Lower leg skin (tissue), 4 donors: ENCODE measurements at regions not wholly inside any gene's neighbourhood (a gene's known extent, or its start where the extent isn't known, plus 50 kb on each side); places are given as distances from the start of the nearest gene placed in this dataset.

Source experiments
- DNase-seq, 2 donors: peaks; one replicate each; pipeline ENCODE4 v3.0.0-alpha.2; 2019; ENCODE audit warnings: low spot score in 2 of 2
- H3K4me3 ChIP-seq: fragments of 200-600 bp; sonication (generic); 2 replicates; pipeline ENCODE4 v1.5.1; 2017; ENCODE audit warnings: mild to moderate bottlenecking, low read depth; ENCODE audit not compliant: poor library complexity, severe bottlenecking
- POLR2A ChIP-seq, 2 donors: fragments of 450-650 bp; IDR thresholded peaks; one replicate each; pipeline ENCODE4 v1.6.1; 2016 to 2017; ENCODE audit warnings: antibody characterized with exemption in 2 of 2, mild to moderate bottlenecking in 1 of 2, moderate library complexity in 1 of 2
- WGBS, 2 donors: methylation state at CpG; one replicate each; pipeline ENCODE4 v1.1.5; 2018; 5-methylcytosine and 5-hydroxymethylcytosine counted together
- intact Hi-C: fragments of 100-400 bp; cut with DNase I; formaldehyde crosslinking; loops from one replicate; pipeline ENCODE4 v1.15.0; 2023; ENCODE audit warnings: low total_unique reads
- TF ChIP-seq, protein P1 (sequence below), 3 donors: fragments of 450-650 bp; IDR thresholded peaks; one replicate each; pipeline ENCODE4 v1.5.1; 2016; ENCODE audit warnings: antibody characterized with exemption in 3 of 3, mild to moderate bottlenecking in 3 of 3, moderate library complexity in 2 of 3

DNA sequence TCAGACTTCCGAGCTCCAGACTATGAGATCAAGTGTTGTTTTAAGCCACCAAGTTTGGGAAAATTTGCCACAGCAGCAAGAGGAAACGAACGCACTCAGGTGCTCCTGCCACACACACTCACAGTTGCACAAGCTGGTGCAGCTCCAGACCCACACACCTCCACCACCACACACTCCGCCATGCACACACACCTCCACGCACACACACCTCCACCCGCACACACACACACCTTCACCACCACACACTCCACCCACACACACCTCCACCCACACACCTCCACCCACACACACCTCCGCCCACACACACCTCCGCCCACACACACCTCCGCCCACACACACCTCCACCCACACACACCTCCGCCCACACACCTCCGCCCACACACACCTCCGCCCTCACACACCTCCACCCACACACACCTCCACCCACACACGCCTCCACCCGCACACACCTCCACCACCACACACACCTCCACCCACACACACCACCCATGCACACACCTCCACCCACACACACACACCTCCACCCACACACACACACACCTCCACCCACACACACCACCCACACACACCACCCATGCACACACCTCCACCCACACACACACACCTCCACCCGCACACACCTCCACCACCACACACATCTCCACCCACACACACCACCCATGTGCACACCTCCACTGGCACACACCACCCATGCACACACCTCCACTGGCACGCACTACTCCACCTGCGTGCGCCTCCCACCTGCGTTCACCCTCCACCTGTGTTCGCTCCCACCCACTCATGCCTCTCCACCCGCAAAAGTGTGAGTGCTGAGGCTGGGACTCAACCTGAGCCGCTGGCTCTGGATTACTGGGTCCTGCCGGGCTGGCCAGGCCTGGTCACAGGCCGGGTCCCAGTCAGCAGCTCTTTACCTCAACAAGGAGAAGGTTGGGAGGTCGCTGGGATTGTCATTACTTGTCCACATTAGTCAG is 175.6 kb downstream of the BMP7 start:
- intact Hi-C loops = loop anchor here (5.0 kb wide), 1 partner anchor 256 kb away; no protein-coding TSS in a partner anchor
- TF ChIP-seq POLR2A (IDR thresholded peaks at IDR 0.05) = no peak
- TF ChIP-seq, protein P1, sequence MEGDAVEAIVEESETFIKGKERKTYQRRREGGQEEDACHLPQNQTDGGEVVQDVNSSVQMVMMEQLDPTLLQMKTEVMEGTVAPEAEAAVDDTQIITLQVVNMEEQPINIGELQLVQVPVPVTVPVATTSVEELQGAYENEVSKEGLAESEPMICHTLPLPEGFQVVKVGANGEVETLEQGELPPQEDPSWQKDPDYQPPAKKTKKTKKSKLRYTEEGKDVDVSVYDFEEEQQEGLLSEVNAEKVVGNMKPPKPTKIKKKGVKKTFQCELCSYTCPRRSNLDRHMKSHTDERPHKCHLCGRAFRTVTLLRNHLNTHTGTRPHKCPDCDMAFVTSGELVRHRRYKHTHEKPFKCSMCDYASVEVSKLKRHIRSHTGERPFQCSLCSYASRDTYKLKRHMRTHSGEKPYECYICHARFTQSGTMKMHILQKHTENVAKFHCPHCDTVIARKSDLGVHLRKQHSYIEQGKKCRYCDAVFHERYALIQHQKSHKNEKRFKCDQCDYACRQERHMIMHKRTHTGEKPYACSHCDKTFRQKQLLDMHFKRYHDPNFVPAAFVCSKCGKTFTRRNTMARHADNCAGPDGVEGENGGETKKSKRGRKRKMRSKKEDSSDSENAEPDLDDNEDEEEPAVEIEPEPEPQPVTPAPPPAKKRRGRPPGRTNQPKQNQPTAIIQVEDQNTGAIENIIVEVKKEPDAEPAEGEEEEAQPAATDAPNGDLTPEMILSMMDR (IDR thresholded peaks at IDR 0.05) = no peak
- WGBS, 2 donors = 76 to 78% methylated on average over 25 of the region's 25 CpGs
- H3K4me3 ChIP-seq = no peak overlapping the region
- no peak for DNase-seq

DNA sequence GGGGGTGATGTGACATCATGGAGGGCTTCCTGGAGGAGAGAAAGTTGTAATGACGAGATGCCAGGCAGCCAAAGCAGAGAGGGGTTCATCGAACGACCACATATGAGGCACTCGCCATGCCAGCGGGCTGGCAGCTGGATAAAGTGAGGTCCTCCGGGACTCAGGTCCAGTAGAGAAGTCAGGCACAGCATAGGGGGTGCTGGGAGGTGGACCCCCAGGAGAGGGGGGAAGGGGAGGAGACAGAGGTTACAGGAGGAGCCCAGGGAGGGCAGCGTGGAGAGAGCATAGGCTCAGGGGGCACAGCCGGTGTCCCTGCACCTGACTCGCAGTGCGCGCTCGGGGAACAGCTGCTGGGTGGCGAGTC is 174.7 kb downstream of the BMP7 start:
- intact Hi-C loops = loop anchor here (5.0 kb wide), 1 partner anchor 256 kb away; no protein-coding TSS in a partner anchor
- WGBS, 2 donors = 72 to 80% methylated on average over 13 of the region's 13 CpGs
- H3K4me3 ChIP-seq = no peak overlapping the region
- DNase-seq = no peak
- no peak for TF ChIP-seq POLR2A (IDR thresholded peaks at IDR 0.05)
- TF ChIP-seq, protein P1 (IDR thresholded peaks at IDR 0.05) = no peak

DNA sequence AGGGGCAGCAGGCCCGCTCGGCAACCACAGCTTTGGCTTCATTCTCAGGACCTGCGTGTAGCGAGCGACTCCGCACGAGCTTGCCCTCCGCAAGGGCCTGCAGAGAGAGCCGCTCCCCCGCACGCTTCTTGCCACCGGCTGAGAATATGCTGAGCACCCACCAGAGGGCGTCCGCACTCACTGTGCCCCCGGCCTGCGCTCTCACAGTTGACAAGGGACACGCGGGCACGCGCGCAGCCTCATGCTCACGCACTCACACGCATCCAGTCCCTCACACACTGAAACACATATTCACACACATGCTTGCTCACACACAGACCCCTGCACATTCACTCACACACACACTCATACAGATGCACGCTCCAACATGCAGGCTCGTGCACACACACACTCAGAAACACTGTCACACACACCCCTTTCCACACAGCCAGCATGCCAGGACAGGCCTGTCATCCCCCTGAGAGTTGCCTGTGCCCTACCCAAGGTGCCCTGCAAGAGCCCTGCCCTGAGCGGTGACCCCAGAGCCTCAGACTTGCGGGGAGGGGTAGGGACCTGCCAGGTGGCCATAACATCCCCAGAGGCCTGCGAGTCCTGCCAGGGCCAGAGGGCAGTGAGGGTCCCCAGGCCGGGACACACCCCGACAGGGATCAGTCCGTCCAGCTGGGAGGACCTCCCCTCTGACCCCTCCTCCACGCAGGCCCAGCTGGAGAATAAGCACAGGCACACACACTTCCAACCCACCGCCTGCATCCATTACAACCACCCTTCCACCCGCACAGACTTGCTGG is 174.1 kb downstream of the BMP7 start:
- H3K4me3 ChIP-seq = no peak overlapping the region
- TF ChIP-seq POLR2A (IDR thresholded peaks at IDR 0.05) = no peak
- TF ChIP-seq, protein P1 (IDR thresholded peaks at IDR 0.05) = peak in 1 of 3 donors; percentile 30
- intact Hi-C loops = loop anchor here (5.0 kb wide), 1 partner anchor 255 kb away; no protein-coding TSS in a partner anchor
- WGBS, 2 donors = 16 to 18% methylated on average over 30 to 31 of the region's 34 CpGs
- DNase-seq = no peak

DNA sequence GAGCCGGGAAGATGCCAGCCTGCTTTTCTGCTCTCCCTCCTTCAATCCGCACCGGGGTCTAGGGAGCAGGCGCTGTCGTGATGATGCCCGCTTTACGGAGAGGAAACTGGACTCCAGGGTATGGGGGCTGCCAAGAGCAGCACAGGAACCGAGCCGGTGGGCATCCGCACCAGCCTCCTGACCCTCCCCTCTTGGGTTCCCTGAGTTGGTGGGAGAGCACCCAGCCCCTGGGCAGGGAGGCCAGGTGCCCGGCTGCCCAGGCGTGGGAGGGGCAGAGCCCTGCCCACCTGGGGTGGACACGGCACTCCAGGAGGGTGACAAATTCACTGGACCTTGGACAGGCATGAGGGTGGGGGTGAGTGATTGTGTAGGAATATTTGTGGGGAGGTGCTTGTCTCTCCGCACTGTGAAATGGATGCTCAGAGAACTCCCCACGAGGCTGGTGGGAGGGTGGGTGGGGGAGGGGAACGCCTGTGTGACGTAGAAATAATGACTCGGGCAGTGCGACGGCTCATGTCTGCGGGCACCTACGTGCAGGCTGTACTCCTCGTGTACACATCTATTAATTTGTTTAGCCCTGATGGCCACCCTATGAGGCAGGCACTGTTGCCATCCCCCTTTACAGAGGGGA is 173.4 kb downstream of the BMP7 start:
- intact Hi-C loops = loop anchor here (5.0 kb wide), 1 partner anchor 254 kb away; no protein-coding TSS in a partner anchor

DNA sequence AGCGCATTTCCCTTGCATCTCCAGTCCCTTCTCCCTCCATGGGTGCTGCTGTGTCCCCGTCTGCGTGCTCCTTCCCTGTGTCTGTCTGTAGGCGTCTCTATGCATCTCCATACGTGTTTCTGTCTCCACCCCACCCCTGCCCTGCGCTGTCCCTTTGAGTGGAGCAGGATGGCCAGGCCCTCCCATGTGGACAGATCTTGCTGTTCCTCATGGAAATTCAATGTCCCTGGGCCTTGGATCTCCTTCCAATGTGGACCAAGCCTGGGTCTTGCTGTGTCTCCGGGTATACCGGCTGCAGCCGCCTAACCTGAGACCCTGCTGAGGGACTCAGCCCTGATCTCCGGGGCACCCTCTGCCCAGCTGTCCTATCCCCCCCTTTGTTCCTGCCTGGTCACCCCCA is 172.7 kb downstream of the BMP7 start:
- WGBS, 2 donors = 86 to 91% methylated on average over 10 of the region's 10 CpGs
- H3K4me3 ChIP-seq = no peak overlapping the region
- DNase-seq = no peak
- intact Hi-C loops = loop anchor here (5.0 kb wide), 1 partner anchor 254 kb away; no protein-coding TSS in a partner anchor
- no peak for TF ChIP-seq POLR2A (IDR thresholded peaks at IDR 0.05)
- TF ChIP-seq, protein P1 (IDR thresholded peaks at IDR 0.05) = no peak

More for the DNA sequence above, 173.4 kb downstream of the BMP7 start:
- no peak for TF ChIP-seq POLR2A (IDR thresholded peaks at IDR 0.05)
- TF ChIP-seq, protein P1 (IDR thresholded peaks at IDR 0.05) = no peak
- 76 to 79% methylated on average over 22 of the region's 23 CpGs for WGBS, 2 donors
- no peak overlapping the region for H3K4me3 ChIP-seq
- no peak for DNase-seq
